Body of pancreas (tissue), 4 donors: ENCODE measurements at regions not wholly inside any gene's neighbourhood (a gene's known extent, or its start where the extent isn't known, plus 50 kb on each side); places are given as distances from the start of the nearest gene placed in this dataset.

Experiments
- CTCF ChIP-seq, 7 experiments: fragments of 450-650 bp in 4 of 7; fragments of 200-600 bp in 3 of 7; sonication (generic) in 3 of 7; IDR thresholded peaks; one replicate each; pipeline ENCODE4 v1.5.1; 2016 to 2019; ENCODE audit warnings: antibody characterized with exemption in 7 of 7
- POLR2A ChIP-seq, 3 donors: fragments of 450-650 bp; IDR thresholded peaks; one replicate each; pipeline ENCODE4 v1.6.1; 2016; ENCODE audit warnings: antibody characterized with exemption in 3 of 3, mild to moderate bottlenecking in 2 of 3

GRCh38 chr9:71268871-71269635 lies 147.6 kb upstream of the TRPM3 start:
- TF ChIP-seq POLR2A (IDR thresholded peaks at IDR 0.05) (no peak), CTCF (IDR thresholded peaks at IDR 0.05) (no peak)
